ENCODE measurements at regions not wholly inside any gene's neighbourhood (a gene's known extent, or its start where the extent isn't known, plus 50 kb on each side); places are given as distances from the start of the nearest gene placed in this dataset.

DNA sequence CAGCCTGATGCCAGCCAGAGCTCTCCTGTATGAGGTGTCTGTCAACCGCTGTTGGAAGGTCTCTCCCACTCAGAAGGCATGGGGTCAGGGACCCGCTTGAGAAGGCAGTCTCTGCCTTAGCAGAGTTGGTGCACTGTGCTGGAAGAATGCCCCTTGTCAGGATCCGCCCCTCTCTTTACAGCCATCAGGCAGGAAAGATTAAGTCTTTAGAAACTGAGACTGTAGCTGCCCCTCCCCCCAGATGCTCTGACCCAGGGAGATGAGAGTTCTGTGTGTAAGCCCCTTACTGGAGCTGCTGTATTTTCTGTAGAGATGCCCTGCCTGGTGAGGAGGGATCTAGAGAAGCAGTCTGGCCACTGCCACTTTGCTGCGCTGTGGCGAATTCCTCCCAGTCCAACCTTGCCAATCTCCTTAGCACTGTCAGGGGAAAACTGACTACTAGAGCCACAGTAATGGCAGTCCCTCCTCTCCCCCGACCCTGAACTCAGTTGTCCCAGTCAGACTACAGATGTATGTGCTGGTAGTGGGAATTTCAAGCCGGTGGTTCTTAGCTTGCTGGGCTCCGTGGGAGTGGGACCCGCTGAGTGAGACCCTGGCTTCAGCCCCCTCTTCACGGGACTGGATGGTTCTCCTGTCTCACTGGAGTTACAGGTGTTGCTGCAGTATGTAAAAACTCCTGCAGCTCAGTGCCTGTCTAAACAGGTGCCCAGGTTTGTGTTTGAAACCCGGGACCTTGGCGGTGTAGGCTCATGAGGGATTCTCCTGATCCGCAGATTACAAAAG, 285.5 kb upstream of the ZWINT start:
- H3K27me3 ChIP-seq (ENCODE audit: insufficient read depth, low read depth): no peaks in the 10 kb centered on the region
- no peak overlapping the region for H3K4me3 ChIP-seq (IDR thresholded peaks at IDR 0.05; ENCODE audit: insufficient read depth, low read depth, low read length)
- no peaks in the 10 kb centered on the region for H3K79me2 ChIP-seq (ENCODE audit: insufficient read depth, low read depth)
- H2AFZ ChIP-seq (ENCODE audit: low read depth): no peak overlapping the region
- no peaks in the 10 kb centered on the region for H3K4me1 ChIP-seq (ENCODE audit: low read depth, poor library complexity, severe bottlenecking)
- no peaks in the 10 kb centered on the region for H4K20me1 ChIP-seq (ENCODE audit: insufficient read depth)
- no peaks in the 10 kb centered on the region for H3K36me3 ChIP-seq (ENCODE audit: insufficient read depth)
- TF ChIP-seq CTCF (conservative IDR thresholded peaks at IDR 0.05; ENCODE audit: low read depth, low read length): no peak
- H3K4me2 ChIP-seq: no peak overlapping the region
- H3K9ac ChIP-seq: no peak overlapping the region
- H3K27ac ChIP-seq: no peak overlapping the region

DNA sequence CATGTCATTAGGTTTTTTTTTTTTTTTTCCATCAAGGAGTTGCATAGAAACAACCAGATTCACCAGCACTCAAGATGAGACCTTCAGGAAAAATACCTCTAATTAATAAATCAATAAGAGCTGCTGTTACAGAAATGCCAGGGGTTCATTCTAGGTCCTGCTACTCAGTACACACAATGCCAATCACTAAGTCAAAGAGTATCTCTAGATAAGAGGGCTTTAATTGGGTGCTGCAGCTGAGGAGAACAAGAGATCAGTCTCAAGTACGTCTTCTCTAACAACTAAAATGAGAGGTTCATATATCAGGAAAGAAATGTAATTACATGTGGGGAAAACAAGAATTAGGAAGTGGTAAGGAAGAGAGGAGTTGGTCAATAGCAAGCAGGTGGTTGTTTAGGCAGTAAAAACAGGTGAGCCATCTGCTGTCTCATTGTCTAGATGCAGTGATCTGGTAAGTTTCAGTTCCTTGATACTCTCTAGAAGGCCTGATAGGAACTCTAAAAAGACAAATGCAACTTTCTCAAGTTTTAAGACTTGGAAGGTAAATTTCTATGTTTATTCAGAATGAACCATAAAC, 272.9 kb upstream of the ZWINT start:
- Histone ChIP-seq H2AFZ (ENCODE audit: low read depth) (peak overlapping the region; percentile 30; the same call in 1 of the 2 replicates), H3K4me2 (peak overlapping the region; percentile 58), H3K27ac (peak overlapping the region; percentile 85)

DNA sequence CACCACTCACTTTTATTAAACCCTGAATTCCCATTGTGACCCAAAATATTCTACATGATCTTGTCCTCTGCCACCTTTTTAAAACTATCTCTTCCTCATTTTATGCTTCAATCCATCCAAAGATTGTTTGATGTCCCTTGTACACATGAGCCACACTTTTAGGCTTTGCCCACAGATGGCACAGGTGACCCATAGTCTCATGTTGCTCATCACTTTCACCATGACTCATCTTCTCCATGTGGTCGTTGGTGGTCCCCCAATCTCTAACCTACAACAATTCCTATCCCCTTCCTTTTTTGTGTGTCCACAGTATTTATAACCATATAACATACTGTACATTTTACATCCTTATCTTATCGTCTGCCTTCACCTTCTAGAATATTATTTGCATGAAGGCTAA, 271.5 kb upstream of the ZWINT start:
- H3K36me3 ChIP-seq (ENCODE audit: insufficient read depth): no peaks in the 10 kb centered on the region
- H3K4me2 ChIP-seq: peak overlapping the region; percentile 34; the same call in 1 of the 2 replicates

More for the DNA sequence above, 272.9 kb upstream of the ZWINT start:
- peak overlapping the region; percentile 16; the same call in 1 of the 2 replicates for H3K9ac ChIP-seq
- TF ChIP-seq CTCF (conservative IDR thresholded peaks at IDR 0.05; ENCODE audit: low read depth, low read length): no peak
- H3K27me3 ChIP-seq (ENCODE audit: insufficient read depth, low read depth): no peaks in the 10 kb centered on the region
- no peak overlapping the region for H3K4me3 ChIP-seq (IDR thresholded peaks at IDR 0.05; ENCODE audit: insufficient read depth, low read depth, low read length)
- H3K36me3 ChIP-seq (ENCODE audit: insufficient read depth): no peaks in the 10 kb centered on the region
- H3K79me2 ChIP-seq (ENCODE audit: insufficient read depth, low read depth): no peaks in the 10 kb centered on the region
- peaks cover 40% of the 10 kb centered on the region for H3K4me1 ChIP-seq (ENCODE audit: low read depth, poor library complexity, severe bottlenecking)
- no peaks in the 10 kb centered on the region for H4K20me1 ChIP-seq (ENCODE audit: insufficient read depth)

GRCh38 chr10:56624082-56624481, 263.0 kb upstream of the ZWINT start:
- Histone ChIP-seq H3K4me3 (IDR thresholded peaks at IDR 0.05; ENCODE audit: insufficient read depth, low read depth, low read length) (no peak overlapping the region), H4K20me1 (ENCODE audit: insufficient read depth) (no peaks in the 10 kb centered on the region), H3K4me2 (peak overlapping the region; percentile 15), H3K9ac (no peak overlapping the region), H2AFZ (ENCODE audit: low read depth) (no peak overlapping the region), H3K79me2 (ENCODE audit: insufficient read depth, low read depth) (no peaks in the 10 kb centered on the region), H3K27ac (no peak overlapping the region), H3K36me3 (ENCODE audit: insufficient read depth) (no peaks in the 10 kb centered on the region), H3K27me3 (ENCODE audit: insufficient read depth, low read depth) (no peaks in the 10 kb centered on the region), H3K4me1 (ENCODE audit: low read depth, poor library complexity, severe bottlenecking) (peaks cover 41% of the 10 kb centered on the region)
- no peak for TF ChIP-seq CTCF (conservative IDR thresholded peaks at IDR 0.05; ENCODE audit: low read depth, low read length)

More for the DNA sequence above, 271.5 kb upstream of the ZWINT start:
- H3K4me3 ChIP-seq (IDR thresholded peaks at IDR 0.05; ENCODE audit: insufficient read depth, low read depth, low read length): no peak overlapping the region
- H4K20me1 ChIP-seq (ENCODE audit: insufficient read depth): no peaks in the 10 kb centered on the region
- TF ChIP-seq CTCF (conservative IDR thresholded peaks at IDR 0.05; ENCODE audit: low read depth, low read length): no peak
- H3K27me3 ChIP-seq (ENCODE audit: insufficient read depth, low read depth): no peaks in the 10 kb centered on the region
- peaks cover 40% of the 10 kb centered on the region for H3K4me1 ChIP-seq (ENCODE audit: low read depth, poor library complexity, severe bottlenecking)
- no peak overlapping the region for H2AFZ ChIP-seq (ENCODE audit: low read depth)
- no peak overlapping the region for H3K9ac ChIP-seq
- no peak overlapping the region for H3K27ac ChIP-seq
- H3K79me2 ChIP-seq (ENCODE audit: insufficient read depth, low read depth): no peaks in the 10 kb centered on the region

All from KMS-11 (cell line).